ENCODE measurements at regions not wholly inside any gene's neighbourhood (a gene's known extent, or its start where the extent isn't known, plus 50 kb on each side); places are given as distances from the start of the nearest gene placed in this dataset.

GRCh38 chr2:217749008-217749407 lies 253.8 kb downstream of the TNS1 start:
- no peak for DNase-seq

GRCh38 chr2:217746808-217747207 lies 256.0 kb downstream of the TNS1 start:
- DNase-seq: no peak

- no peak for DNase-seq
These were observed 258.6 kb downstream of the TNS1 start for GRCh38 chr2:217743966-217744761.

GRCh38 chr2:217743407-217743806 lies 259.4 kb downstream of the TNS1 start:
- no peak for DNase-seq

- DNase-seq: no peak
These were observed 260.0 kb downstream of the TNS1 start for GRCh38 chr2:217742841-217743240.

- no peak for DNase-seq
These were observed 260.5 kb downstream of the TNS1 start for GRCh38 chr2:217742276-217742675.

GRCh38 chr2:217741381-217741955 lies 261.3 kb downstream of the TNS1 start:
- no peak for DNase-seq

- DNase-seq: no peak
These were observed 262.0 kb downstream of the TNS1 start for GRCh38 chr2:217740756-217741155.

GRCh38 chr2:217740178-217740577 lies 262.6 kb downstream of the TNS1 start:
- DNase-seq: no peak

GRCh38 chr2:217739741-217740140 lies 263.1 kb downstream of the TNS1 start:
- DNase-seq: no peak

GRCh38 chr2:217738061-217738460 lies 264.7 kb downstream of the TNS1 start:
- DNase-seq: no peak

- no peak for DNase-seq
These were observed 265.8 kb downstream of the TNS1 start for GRCh38 chr2:217736776-217737550.

GRCh38 chr2:217735899-217736298 lies 266.9 kb downstream of the TNS1 start:
- no peak for DNase-seq

- DNase-seq: no peak
These were observed 267.8 kb downstream of the TNS1 start for GRCh38 chr2:217735034-217735433.

- no peak for DNase-seq
These were observed 269.3 kb downstream of the TNS1 start for GRCh38 chr2:217733461-217733860.

- DNase-seq: no peak
These were observed 269.8 kb downstream of the TNS1 start for GRCh38 chr2:217732992-217733391.

- no peak for DNase-seq
These were observed 271.0 kb downstream of the TNS1 start for GRCh38 chr2:217731805-217732204.

GRCh38 chr2:217729421-217730053 lies 273.3 kb downstream of the TNS1 start:
- no peak for DNase-seq

GRCh38 chr2:217727801-217728200 lies 275.0 kb downstream of the TNS1 start:
- no peak for DNase-seq

GRCh38 chr2:217725409-217725808 lies 277.4 kb downstream of the TNS1 start:
- DNase-seq: no peak

- DNase-seq: no peak
These were observed 278.3 kb downstream of the TNS1 start for GRCh38 chr2:217724471-217724870.

GRCh38 chr2:217723981-217724380 lies 278.8 kb downstream of the TNS1 start:
- DNase-seq: no peak

Data from renal pelvis (tissue), 1 donor.